GM18507 (cell line): ENCODE measurements at regions not wholly inside any gene's neighbourhood (a gene's known extent, or its start where the extent isn't known, plus 50 kb on each side); places are given as distances from the start of the nearest gene placed in this dataset.

Source experiments
- DNase-seq: peaks from one replicate; pipeline ENCODE4 v3.0.0; 2011; ENCODE audit warnings: low read depth; ENCODE audit not compliant: insufficient read length; ENCODE audit errors: extremely low spot score
- FAIRE-seq: peaks from 2 replicates; lab custom pipeline; 2011; peaks lifted over from hg19 to GRCh38; lab: Jason Lieb, UNC

DNA sequence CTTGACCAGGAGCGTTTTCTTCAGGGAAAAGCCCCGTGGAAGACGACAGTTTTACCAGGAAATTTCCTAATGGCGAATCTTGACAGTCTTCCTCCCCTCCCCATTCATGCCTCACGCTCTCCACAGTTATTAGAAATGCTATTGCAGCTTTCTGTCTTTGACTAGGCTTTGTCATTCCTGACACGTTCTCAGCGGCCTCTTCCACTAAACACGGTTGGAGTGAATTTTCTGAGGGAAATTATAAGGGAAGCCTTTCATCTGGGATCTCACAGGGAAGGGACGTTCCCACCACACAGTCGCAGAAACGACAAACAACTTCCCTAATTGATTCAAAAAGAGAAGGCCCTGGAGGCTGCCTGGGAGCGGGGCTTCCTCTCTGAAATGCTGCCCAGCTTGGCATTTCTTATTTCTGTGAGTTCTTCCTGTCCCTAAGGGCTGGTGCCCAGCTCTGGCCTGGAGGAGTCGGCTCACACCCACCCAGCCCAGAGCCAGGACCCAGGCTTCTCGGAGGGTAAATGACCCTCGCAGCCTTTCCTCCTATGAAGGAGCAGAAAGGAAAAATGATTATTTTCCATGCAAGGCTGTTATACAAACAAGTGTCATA lies 57.1 kb upstream of the PPP1R26 start:
- no peak for FAIRE-seq
- DNase-seq, result no peak

DNA sequence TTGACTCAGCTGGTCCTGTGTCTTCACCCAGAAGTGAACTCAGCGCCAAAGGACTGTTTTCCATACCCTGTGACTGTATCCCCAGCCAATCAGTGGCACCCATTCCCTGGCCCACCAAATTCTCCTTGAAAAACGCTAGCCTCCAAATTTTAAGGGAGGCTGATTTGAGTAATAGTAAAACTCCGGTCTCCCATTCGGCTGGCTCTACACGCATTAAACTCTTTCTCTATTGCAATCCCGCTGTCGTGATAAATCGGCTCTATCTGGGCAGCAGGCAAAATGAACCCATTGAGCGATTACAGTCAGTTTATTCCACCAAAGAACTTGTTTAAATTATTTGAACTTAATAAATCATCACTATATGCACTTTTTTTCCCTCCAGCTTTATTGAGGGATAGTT lies 55.9 kb upstream of the PPP1R26 start:
- DNase-seq (no peak), FAIRE-seq (no peak)
